ENCODE measurements at regions not wholly inside any gene's neighbourhood (a gene's known extent, or its start where the extent isn't known, plus 50 kb on each side); places are given as distances from the start of the nearest gene placed in this dataset.

DNA sequence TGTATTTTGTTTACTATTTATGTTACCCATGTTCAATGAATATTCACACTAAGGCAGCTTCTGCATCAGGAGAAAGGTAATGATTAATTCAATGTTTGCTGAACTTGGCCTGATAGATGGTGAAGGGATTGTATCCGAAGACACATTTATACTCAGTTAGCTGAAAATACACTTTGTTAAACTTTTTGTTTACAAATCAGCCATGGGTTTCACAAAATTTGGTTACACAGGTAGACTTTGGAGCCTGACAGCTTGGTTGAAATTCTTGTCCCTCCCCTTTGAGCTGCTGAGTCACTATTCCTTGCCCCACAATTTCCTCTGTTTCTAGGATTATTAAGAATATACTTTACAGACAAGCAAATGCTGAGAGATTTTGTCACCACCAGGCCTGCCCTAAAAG is 162.6 kb downstream of the PPP1R3A start:
- TF ChIP-seq EP300 (conservative IDR thresholded peaks at IDR 0.05; ENCODE audit: poor library complexity, severe bottlenecking): no peak
- TF ChIP-seq, protein P1, sequence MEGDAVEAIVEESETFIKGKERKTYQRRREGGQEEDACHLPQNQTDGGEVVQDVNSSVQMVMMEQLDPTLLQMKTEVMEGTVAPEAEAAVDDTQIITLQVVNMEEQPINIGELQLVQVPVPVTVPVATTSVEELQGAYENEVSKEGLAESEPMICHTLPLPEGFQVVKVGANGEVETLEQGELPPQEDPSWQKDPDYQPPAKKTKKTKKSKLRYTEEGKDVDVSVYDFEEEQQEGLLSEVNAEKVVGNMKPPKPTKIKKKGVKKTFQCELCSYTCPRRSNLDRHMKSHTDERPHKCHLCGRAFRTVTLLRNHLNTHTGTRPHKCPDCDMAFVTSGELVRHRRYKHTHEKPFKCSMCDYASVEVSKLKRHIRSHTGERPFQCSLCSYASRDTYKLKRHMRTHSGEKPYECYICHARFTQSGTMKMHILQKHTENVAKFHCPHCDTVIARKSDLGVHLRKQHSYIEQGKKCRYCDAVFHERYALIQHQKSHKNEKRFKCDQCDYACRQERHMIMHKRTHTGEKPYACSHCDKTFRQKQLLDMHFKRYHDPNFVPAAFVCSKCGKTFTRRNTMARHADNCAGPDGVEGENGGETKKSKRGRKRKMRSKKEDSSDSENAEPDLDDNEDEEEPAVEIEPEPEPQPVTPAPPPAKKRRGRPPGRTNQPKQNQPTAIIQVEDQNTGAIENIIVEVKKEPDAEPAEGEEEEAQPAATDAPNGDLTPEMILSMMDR (IDR thresholded peaks at IDR 0.05; ENCODE audit: poor library complexity, severe bottlenecking): no peak
